GM21381 (cell line): ENCODE measurements at regions not wholly inside any gene's neighbourhood (a gene's known extent, or its start where the extent isn't known, plus 50 kb on each side); places are given as distances from the start of the nearest gene placed in this dataset.
"Not testable (repeated sequence)": the region's sequence is repeated elsewhere in the genome, so short reads cannot be mapped to it uniquely, and the experiment has no call there.

ENCODE experiments used
- ATAC-seq: cut with Tn5 transposase; IDR thresholded peaks from one replicate; pipeline ENCODE4 v1.9.1; 2021; ENCODE audit warnings: mild to moderate bottlenecking, moderate library complexity; ENCODE audit not compliant: unreplicated experiment

DNA sequence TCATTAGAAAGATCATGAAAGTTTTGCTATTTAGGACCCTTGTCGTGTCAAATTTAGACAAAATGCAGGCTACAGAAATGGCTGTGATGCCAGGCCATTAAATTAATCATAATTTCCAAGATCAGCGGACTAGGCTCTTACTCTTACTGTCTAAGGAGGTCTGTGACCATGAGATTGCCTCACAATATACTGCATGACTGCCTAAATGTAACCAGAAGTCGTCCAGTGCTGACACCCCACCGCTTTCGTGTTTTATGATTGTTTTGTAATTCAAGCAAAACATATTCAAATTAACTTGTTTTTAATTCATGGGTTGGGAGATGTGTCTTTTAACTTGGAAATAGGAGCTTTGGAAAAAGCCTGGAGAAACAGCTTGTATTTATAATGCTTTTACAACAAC is 947.5 kb downstream of the BRINP3 start:
- no peak for ATAC-seq

DNA sequence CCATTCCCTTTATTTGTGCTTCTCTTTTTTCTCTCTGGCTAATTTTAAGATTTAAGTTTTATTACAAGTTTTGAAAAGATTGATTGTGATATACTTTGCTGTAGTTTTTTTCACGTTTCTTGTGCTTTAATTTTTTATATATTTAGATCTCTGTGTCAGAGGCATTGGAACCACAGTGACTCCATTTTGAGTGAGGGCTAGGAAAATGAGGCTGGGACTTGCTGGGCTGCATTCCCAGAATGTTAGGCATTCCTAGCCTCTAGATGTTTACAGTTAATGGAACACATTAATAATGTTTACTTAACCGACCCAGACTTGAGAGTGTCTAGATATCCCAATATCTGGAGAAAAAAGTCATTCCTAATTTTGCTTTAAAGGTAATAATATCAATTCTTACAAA is 939.4 kb downstream of the BRINP3 start:
- ATAC-seq: no peak

DNA sequence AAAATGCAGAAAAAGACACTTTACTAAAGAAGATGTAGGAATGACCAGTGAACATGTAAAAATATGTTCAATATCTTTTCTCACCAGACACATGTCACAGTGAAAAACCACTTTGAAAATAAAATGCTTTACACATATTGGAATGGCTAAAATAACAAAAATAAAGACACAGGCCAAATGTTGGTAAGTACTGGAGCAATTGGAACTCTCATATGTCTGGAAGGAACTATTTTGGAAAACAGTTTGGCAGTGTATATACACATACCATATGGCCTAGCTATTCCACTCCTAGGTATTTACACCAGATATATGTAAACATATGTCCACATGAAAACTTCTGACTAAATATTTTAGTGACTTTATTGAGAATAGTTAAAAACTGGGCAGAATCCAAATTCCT is 927.2 kb downstream of the BRINP3 start:
- no peak for ATAC-seq

DNA sequence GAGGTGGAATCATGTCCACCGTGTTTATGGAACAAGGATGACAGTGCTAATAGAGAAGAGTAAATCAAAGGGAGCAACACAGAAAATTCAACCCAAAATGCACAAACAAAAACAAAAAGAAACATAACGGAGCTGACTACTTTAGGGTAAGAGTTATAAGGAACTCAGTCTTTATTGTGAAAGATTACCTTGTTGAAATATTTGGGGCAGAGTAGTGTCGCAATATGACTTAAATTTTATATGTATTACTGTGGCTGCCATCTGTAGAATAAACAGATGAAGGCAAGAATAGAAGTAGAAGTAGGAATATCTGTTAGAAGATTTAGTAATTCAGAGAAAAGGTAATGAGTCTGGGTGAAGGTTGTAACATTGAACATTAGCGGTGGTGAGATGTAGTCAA is 913.9 kb downstream of the BRINP3 start:
- no peak for ATAC-seq

DNA sequence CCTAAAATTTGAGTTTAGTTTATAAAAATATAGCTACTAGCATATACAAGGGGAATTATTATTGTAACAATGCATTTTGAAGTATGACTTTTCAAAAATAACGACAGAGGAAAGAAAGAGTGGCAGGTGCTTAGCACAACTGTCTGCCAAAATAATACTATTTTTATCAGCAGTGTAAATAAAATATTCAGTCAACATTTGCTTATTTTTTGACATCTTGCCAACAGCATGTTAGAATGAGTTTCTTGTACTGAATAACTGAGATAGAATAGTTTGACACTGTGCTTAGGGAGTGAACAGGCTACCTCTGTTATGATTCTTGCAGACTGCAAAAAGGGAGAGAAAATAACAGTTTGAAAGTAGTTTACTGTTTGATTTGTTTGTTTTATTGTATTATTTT is 909.8 kb downstream of the BRINP3 start:
- no peak for ATAC-seq

DNA sequence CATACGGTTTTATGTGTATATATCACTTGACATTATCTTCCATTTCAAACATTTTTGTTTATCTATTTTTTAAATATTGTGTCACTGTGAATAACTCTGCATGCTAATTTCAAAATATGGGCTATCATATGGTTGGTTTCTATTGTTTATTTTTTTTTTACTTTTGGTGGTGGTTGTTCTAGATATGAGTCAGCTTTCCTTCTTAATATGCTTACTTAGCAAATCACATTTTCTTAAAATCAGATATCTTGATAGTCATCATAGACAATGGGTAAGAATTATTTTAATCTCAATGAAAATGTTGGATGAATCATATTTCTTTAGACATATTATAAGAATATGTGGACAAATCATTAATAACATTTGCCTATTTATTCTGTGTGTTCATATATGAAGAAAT is 881.5 kb downstream of the BRINP3 start:
- ATAC-seq: no peak

DNA sequence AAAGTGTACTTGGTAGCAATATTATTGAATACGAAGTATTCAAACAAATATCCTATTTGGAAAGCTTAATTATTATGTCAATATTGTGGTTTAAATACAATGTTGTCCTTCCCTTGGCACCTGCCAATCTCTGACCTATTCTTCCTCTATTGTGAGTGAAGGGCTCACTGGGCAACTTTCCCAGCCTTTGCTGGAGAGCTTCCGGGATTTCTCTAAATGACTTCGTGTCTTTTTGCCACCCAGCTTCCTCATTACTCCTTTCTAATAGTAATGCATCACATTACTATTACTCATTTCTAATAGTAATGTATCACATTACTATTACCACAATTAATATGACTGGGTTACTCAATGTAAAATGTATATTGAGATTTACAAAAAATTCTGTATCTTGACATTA is 880.6 kb downstream of the BRINP3 start:
- ATAC-seq: no peak

DNA sequence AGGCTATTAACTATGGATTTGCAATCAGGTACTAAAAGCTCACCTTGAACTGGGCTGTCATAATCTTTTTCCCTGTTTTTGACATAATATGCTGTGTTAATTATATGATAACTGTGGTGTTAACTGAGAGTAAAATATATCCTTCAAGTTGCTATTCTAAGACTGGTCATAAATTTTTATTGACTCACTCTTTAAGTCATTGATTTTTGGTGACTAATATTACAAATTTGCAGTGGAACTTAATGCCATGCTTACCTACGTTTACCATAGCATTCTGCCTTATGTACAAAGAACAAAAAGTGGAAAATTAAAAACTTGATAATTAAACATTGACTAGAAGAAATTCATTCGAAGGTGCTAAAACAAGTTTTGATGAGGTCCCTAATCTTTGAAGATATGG is 872.4 kb downstream of the BRINP3 start:
- no peak for ATAC-seq

DNA sequence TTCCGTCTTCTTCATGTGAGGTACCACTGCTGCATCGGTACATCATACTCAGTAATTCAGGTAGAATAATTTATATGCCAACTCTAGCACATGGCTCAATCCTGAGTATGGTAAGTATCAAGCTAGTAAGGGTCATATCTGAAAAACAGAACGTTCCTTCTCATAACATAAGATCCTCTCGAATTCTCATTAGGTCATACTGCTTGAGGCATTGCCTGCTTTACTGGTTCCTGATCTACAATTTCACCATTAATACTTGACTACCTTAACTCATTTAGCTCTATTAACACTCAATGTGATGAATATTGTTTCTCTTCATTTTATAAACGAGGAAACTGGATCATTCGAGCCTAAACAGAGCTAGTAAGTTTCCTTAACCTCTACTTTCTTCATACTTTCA is 871.6 kb downstream of the BRINP3 start:
- ATAC-seq: no peak

DNA sequence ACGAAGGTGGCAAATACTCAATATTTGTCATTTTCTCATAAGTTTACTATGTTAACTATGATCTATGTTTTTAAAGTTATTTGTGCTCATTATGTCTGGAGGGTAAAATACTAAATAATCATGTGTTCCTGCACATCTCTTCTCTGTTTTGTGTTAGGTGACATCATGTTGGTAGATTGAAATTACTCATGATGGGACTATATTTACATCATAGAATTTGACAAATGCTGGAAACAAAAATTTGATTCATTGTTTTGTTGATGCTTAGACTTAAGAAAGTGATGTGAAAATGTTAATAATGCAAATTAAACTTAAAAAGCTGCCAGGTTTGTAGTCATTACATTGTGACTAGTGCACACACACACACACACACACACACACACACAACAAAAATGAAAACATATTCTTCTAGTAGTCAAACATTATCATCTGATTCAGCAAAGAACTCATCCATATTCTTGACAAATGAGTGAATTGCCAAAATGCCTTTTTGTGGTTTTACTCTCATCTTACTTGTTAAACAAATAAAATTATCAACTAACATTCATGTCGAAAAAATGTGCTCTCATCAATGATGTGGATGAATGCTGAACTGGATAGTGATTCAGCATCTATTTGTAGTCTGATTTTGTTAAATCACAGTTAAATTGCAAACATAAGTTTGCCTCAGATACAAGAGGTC is 870.7 kb downstream of the BRINP3 start:
- ATAC-seq: no peak

DNA sequence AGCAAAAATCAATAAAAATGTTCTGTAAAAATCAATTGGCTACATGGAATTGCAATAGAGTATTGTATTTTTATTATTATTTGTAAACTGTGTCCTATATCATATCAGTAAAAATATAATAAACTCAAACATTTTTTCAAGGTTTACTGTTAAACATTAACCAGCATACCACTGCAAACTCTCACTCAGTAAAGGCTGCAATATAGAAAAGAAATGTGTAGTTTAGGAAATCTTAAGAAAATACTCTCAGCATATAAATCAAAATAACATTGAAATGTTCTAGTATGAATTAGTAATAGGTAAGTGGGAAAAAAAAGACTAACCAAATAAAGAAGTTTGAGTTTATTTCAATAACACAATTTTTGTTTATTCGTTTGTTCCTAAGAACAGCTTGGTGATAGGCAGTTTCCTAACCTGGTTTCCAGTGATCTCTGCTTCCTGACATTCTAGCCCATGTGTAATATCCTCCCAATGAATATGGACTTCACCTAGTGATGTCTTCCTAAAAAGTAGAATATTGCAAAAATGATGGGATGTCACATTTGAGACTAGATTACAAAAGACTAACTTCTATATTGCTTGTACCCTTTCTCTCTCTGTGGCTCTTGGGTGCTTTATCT is 870.1 kb downstream of the BRINP3 start:
- ATAC-seq: no peak

DNA sequence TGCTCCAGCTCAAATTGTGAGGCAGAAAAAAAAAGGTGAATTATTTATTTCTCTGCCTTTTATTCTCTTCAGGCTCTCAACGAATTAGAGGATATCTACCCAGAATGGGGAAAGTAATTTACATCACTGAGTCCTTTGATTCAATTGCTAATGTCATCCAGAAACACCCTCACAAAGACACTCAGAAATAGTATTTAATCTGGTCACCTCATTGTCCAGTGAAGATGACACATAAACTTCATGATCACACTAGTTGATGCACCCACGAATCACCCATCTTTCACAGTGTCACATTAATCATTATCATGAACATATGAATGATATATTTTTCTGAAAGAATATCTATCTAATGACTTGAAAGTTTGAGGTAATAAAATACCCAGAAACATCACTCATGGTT is 868.5 kb downstream of the BRINP3 start:
- no peak for ATAC-seq

DNA sequence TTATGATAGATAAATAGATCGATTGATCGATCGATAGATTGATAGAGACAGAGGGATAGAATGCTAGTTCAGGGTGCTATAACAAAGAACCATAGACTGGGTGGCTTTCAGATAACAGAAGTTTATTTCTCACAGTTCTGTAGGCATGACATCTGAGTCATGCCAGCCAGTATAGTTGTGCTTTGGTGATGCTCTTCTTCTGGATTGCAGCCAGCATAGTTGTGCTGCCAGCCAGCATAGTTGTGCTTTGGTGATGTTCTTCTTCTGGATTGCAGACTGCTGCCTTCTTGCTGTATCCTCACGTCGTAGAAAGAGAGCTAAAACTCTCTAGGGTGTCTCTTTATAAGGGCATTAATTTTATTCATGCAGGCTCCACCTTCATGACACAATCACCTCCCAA is 860.8 kb downstream of the BRINP3 start:
- ATAC-seq: no peak

DNA sequence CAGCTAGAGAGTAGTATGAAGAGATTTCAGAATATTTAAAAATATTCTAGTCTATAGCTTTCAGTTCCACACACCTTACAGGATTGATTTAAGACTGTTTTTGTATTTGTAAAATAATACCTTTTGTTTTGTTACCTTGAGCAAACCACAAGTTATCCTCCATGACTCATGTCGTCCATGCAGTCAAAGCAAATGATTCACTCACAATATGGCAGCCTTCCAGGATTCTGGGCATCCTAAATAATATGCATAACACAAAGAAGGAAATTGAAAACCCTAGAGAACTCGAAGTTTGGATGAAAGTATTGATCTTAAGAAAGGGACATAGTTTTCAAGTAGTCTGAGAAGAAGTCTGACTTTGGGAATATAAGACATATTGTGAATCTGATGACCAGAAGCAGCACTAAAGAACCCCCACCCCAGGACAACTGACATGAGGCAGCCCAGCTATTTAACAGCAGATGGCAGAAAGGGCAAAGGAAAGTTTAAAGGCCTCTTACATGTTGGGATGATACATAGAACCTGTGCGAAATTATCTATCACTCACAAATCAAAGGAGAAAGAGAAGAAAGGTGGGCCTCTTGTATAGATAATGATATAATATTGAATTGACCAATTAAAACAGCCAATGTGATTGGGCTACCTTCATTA is 857.9 kb downstream of the BRINP3 start:
- no peak for ATAC-seq

DNA sequence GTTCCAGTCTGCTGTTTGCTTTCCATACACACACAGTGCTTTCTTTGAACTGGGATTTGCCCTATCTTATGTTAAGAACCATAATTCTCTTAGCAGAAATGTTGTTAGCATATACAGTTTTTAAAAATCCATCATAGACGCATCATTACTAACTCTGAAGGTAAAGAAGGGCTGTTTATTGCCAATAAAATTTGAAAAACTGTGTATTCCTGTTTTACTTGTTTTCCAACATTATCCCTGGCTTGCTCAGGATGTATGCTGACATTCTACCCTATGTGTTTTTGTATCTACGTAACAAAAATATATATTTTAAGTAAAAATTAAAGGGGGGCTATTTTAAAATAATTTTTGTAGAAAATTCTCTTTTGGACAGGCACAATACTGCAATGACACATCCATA is 857.2 kb downstream of the BRINP3 start:
- no peak for ATAC-seq

DNA sequence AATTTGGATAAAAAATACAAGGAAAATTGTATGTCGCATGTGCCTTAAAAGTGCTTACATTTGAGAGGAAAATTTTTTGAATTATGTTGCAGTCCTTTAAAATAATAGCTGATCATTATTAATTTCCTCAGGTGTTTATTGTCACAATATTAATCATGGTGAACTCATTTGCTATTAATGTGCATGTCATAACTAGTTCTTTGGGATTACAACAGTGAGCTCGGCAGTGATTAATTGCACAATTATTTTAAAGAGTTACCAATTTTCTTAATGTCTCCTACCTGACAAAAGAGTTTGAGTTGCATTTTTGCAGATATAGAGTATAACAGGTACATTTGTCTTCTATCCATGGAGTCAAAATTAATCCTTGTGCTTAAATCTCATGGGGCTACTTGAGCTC is 854.3 kb downstream of the BRINP3 start:
- no peak for ATAC-seq

DNA sequence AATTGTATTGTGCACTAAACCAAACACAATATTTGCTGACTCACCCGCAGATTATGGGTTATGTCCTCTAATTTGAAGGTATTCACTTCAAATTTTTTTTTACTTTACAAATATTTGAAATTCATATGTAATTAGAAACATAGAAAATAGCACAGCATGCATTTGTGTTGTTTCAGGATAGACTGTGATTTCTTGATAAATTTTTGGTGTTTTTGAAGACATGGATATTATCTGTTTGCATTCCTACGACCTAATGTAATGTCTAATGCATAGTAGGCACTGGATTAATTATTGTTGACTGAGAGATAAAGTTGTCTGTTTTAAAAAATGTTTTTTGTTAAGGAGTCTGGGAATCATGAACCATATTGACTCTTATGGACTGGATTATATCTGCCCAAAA is 850.2 kb downstream of the BRINP3 start:
- ATAC-seq: no peak

DNA sequence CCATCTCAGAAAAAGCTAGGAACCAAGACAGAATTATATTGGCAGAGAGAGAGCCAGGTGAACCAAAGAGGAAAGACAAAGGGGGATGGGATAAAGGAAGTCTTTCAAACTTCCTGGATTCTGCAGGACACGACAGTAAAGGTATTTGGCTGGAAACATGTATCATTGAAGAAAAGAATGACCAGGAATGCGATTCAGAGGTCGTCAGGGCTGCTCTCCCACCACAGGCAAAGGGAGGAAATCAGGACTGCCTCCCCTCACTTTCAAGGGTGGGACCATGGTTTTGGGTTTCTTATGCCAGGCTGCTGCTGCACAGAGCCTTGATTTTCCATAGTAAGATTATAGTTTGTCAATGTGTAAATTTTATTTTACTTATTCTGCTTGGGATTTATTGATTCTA is 848.8 kb downstream of the BRINP3 start:
- ATAC-seq: no peak

DNA sequence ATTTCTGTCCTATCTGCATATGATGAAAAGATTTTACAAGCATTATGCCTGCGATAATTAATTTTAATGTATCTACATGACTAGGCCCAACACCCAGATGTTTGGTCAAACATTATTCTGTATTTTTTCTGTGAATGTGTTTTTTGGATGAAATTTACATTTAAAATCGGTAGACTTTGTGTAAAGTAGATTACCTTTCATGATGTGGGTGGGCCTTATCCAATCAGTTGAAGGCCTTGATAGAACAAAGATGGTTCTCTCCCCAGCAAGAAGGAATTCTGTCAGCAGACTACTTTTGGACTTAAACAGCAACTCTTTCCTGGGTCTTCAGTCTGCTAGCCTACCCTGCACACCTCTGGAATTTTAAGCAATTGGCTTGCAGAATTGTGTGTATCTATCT is 844.0 kb downstream of the BRINP3 start:
- ATAC-seq: no peak

DNA sequence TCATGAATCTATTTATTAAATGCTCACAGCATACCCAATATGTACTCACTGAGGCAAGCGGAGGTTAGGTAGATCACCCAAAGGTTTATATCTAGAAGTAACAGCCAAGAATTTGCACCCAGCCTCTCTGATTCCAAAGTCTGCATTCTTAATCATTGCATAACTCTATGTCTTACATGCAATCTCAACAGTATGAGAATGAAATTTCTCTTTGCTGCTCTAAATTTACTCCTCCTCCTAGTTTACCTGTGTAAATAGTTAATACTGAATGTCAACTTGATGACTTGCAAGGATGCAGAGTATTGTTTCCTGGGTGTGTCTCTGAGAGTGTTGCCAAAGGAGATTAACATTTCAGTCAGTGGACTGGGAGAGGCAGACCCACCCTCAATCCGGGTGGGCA is 840.6 kb downstream of the BRINP3 start:
- no peak for ATAC-seq

DNA sequence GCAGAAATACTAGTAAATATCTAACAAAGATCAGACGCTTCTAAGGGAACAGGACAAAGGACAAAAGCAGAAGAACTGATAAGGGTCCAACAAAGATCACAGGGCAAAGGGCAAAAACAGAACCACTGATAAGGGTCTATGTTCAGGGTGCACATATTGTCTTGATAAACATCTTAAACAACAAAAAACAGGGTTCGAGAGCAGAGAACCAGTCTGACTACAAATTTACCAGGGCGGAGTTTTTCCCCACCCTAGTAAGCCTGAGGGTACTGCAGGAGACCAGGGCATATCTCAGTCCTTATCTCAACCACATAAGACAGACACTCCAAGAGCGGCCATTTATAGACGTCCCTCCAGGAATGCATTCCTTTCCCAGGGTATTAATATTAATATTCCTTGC is 833.5 kb downstream of the BRINP3 start:
- not testable (repeated sequence) for ATAC-seq

DNA sequence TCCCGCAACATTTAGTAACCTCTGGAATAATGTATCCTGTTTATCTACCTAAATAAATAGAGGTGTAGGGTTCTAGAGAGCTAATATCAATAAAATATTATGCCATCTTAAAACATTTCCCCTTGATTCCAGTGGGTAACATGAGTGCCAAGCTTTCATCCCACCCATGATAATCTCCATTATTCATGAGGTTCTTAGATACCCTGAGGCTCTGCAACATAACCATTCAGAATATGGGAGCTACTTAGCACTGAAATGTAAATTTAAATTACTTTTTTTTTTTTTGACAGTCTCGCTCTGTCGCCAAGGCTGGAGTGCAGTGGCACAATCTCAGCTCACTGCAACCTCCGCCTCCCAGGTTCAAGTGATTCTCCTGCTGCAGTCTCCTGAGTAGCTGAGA is 832.7 kb downstream of the BRINP3 start:
- no peak for ATAC-seq

DNA sequence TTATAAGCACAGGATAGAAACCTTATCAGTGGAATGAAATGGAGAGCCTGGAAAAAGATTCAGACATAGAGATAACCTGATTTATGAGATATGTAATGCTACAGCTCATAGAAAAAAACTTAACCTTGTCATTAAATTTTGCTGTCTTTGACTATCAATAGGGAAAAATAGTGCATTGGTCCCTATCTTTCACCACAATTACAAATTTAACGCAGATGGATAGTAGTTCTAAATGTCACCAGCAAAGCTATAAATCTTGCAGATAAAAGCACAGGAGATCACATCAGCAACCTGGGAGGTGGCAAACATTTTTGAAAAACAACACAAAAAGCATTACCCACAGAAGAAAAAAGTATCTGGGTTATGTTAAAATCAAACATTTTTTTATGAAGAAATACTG is 831.6 kb downstream of the BRINP3 start:
- ATAC-seq: no peak
